ENCODE measurements at regions not wholly inside any gene's neighbourhood (a gene's known extent, or its start where the extent isn't known, plus 50 kb on each side); places are given as distances from the start of the nearest gene placed in this dataset.

GRCh38 chr14:105907276-105907675 lies 380.9 kb downstream of the TMEM121 start:
- CTCF ChIA-PET: no interaction called here
- no peak overlapping the region for H3K4me2 ChIP-seq
- TF ChIP-seq NFE2L2 (conservative IDR thresholded peaks at IDR 0.05; ENCODE audit: low read length) (no peak), GATA3 (IDR thresholded peaks at IDR 0.05; ENCODE audit: borderline replicate concordance) (no peak), KDM5A (IDR thresholded peaks at IDR 0.05) (no peak), E2F6 (IDR thresholded peaks at IDR 0.05; ENCODE audit: borderline replicate concordance, low read depth) (no peak), HES2 (IDR thresholded peaks at IDR 0.05) (no peak), RARB (CRISPR knock-in tag; IDR thresholded peaks at IDR 0.05) (no peak), FOSL2 (IDR thresholded peaks at IDR 0.05) (no peak), FOSL2 (CRISPR knock-in tag; IDR thresholded peaks at IDR 0.05) (no peak), HDAC2 (IDR thresholded peaks at IDR 0.05) (no peak)
- H3K4me3 ChIP-seq: no peak overlapping the region
- DNase-seq (ENCODE audit: low read depth in 1 of 2, low spot score in 1 of 2) (no peak), ATAC-seq (no peak), FAIRE-seq (no peak)
- no peak overlapping the region for H3K27ac ChIP-seq
- 25% methylated on average over 2 of the region's 3 CpGs for WGBS (ENCODE audit: missing lambda C conversion rate)
- no peaks in the 10 kb centered on the region for H3K4me1 ChIP-seq
- POLR2A ChIA-PET: no interaction called here
- H3K9me3 ChIP-seq: no peaks in the 10 kb centered on the region

GRCh38 chr14:105908006-105908405 lies 381.6 kb downstream of the TMEM121 start:
- Histone ChIP-seq H3K9me3 (no peaks in the 10 kb centered on the region), H3K27ac (no peak overlapping the region), H3K4me1 (no peaks in the 10 kb centered on the region), H3K4me2 (no peak overlapping the region), H3K4me3 (no peak overlapping the region)
- POLR2A ChIA-PET: no interaction called here
- ATAC-seq (no peak), DNase-seq (ENCODE audit: low read depth in 1 of 2, low spot score in 1 of 2) (no peak), FAIRE-seq (no peak)
- CTCF ChIA-PET: no interaction called here
- 2% methylated on average over 6 of the region's 6 CpGs for WGBS (ENCODE audit: missing lambda C conversion rate)
- no peak for TF ChIP-seq MAFK (IDR thresholded peaks at IDR 0.05; ENCODE audit: partially characterized antibody)
- TF ChIP-seq NFE2L2 (conservative IDR thresholded peaks at IDR 0.05; ENCODE audit: low read length): no peak
- no peak for TF ChIP-seq CBX2 (IDR thresholded peaks at IDR 0.05; ENCODE audit: borderline replicate concordance, low read depth)
- no peak for TF ChIP-seq KDM1A (IDR thresholded peaks at IDR 0.05; ENCODE audit: low read depth)
- no peak for TF ChIP-seq TP53 (CRISPR knock-in tag; IDR thresholded peaks at IDR 0.05)
- no peak for TF ChIP-seq RNF2 (IDR thresholded peaks at IDR 0.05; ENCODE audit: borderline replicate concordance, low read depth)

- ATAC-seq (no peak), DNase-seq (ENCODE audit: low read depth in 1 of 2, low spot score in 1 of 2) (no peak), FAIRE-seq (no peak)
- Histone ChIP-seq H3K4me1 (no peaks in the 10 kb centered on the region), H3K4me3 (no peak overlapping the region), H3K4me2 (no peak overlapping the region), H3K9me3 (no peaks in the 10 kb centered on the region), H3K27ac (no peak overlapping the region)
- WGBS (ENCODE audit: missing lambda C conversion rate): 29% methylated on average over 8 of the region's 9 CpGs
- ChIA-PET CTCF (no interaction called here), POLR2A (no interaction called here)
- TF ChIP-seq RCOR1 (IDR thresholded peaks at IDR 0.05; ENCODE audit: low read depth, low read length) (no peak), HDAC2 (IDR thresholded peaks at IDR 0.05) (no peak), RNF2 (IDR thresholded peaks at IDR 0.05; ENCODE audit: borderline replicate concordance, low read depth) (no peak), MYC (IDR thresholded peaks at IDR 0.05; ENCODE audit: borderline replicate concordance, low read length) (no peak), HOXA7 (CRISPR knock-in tag; IDR thresholded peaks at IDR 0.05) (no peak), CBX2 (IDR thresholded peaks at IDR 0.05; ENCODE audit: borderline replicate concordance, low read depth) (no peak), ESRRA (IDR thresholded peaks at IDR 0.05; ENCODE audit: borderline replicate concordance, low read length) (no peak), CHD4 (IDR thresholded peaks at IDR 0.05; ENCODE audit: borderline replicate concordance) (no peak), KDM1A (IDR thresholded peaks at IDR 0.05; ENCODE audit: low read depth) (no peak), EHMT2 (IDR thresholded peaks at IDR 0.05; ENCODE audit: low read depth) (no peak), EHF (CRISPR knock-in tag; IDR thresholded peaks at IDR 0.05) (no peak), REST (IDR thresholded peaks at IDR 0.05) (no peak), ZC3H11A (IDR thresholded peaks at IDR 0.05) (no peak), POLR2AphosphoS2 (conservative IDR thresholded peaks at IDR 0.05; ENCODE audit: low read length) (no peak), FOSB (CRISPR knock-in tag; IDR thresholded peaks at IDR 0.05) (no peak), RFX5 (IDR thresholded peaks at IDR 0.05) (no peak), ZFP36 (IDR thresholded peaks at IDR 0.05; ENCODE audit: borderline replicate concordance, partially characterized antibody) (no peak), JUN (IDR thresholded peaks at IDR 0.05) (no peak), RAD21 (conservative IDR thresholded peaks at IDR 0.05 in 1 of 2, IDR thresholded peaks at IDR 0.05 in 1 of 2) (no peak), CTCF (IDR thresholded peaks at IDR 0.05) (no peak)
Measured at GRCh38 chr14:105908481-105908911, 382.1 kb downstream of the TMEM121 start.
